Common myeloid progenitor, CD34-positive (primary cell): ENCODE measurements at regions not wholly inside any gene's neighbourhood (a gene's known extent, or its start where the extent isn't known, plus 50 kb on each side); places are given as distances from the start of the nearest gene placed in this dataset.
"Not testable (repeated sequence)": the region's sequence is repeated elsewhere in the genome, so short reads cannot be mapped to it uniquely, and the experiment has no call there.

Source experiments
- CTCF ChIA-PET: fragments of 350-600 bp; sonication (Branson Sonifier 250); formaldehyde crosslinking; loops from one replicate; lab custom pipeline; 2021; ENCODE audit warnings: antibody characterized with exemption; lab: Charles Lee
- POLR2A ChIA-PET: fragments of 350-600 bp; sonication (Branson Sonifier 250); formaldehyde crosslinking; loops from one replicate; lab custom pipeline; 2021; ENCODE audit warnings: antibody characterized with exemption; lab: Charles Lee
- DNase-seq, 3 donors: peaks; one replicate each; pipeline versions ENCODE4 v3.0.0 to v3.0.0-alpha.2; 2013
- H3K27ac ChIP-seq, 2 experiments: 1 replicate in 1 of 2; 2 replicates in 1 of 2; pipeline ENCODE4 v1.7.0; 2013; ENCODE audit warnings: inconsistent platforms in 2 of 2, low read length in 2 of 2, mild to moderate bottlenecking in 2 of 2, low read depth in 1 of 2, moderate library complexity in 1 of 2; ENCODE audit not compliant: severe bottlenecking in 2 of 2, insufficient read depth in 1 of 2, poor library complexity in 1 of 2
- H3K27me3 ChIP-seq, 5 experiments: replicated peaks in 2 of 5; 1 replicate in 3 of 5; 2 replicates in 2 of 5; pipeline versions ENCODE4 v1.6.1 to v1.7.0; 2013; ENCODE audit warnings: low read length in 4 of 5, mild to moderate bottlenecking in 2 of 5, moderate library complexity in 2 of 5, inconsistent platforms in 1 of 5; ENCODE audit not compliant: insufficient read depth in 5 of 5, control insufficient read depth in 4 of 5
- H3K36me3 ChIP-seq, 4 experiments: 1 replicate in 2 of 4; 2 replicates in 2 of 4; pipeline versions ENCODE4 v1.6.1 to v1.7.0; 2013; ENCODE audit warnings: low read length in 3 of 4, control low read depth in 1 of 4, mild to moderate bottlenecking in 1 of 4; ENCODE audit not compliant: control insufficient read depth in 4 of 4, insufficient read depth in 4 of 4
- H3K4me1 ChIP-seq, 4 experiments: 1 replicate in 3 of 4; 2 replicates in 1 of 4; pipeline versions ENCODE4 v1.6.1 to v1.7.1; 2013; ENCODE audit warnings: low read length in 3 of 4, mild to moderate bottlenecking in 3 of 4, control low read depth in 1 of 4, inconsistent platforms in 1 of 4, moderate library complexity in 1 of 4; ENCODE audit not compliant: control insufficient read depth in 4 of 4, insufficient read depth in 4 of 4; ENCODE audit errors: control extremely low read depth in 1 of 4
- H3K4me3 ChIP-seq, 7 experiments: 1 replicate in 4 of 7; 2 replicates in 3 of 7; pipeline versions ENCODE4 v1.5.1 to v1.7.0; 2013; ENCODE audit warnings: mild to moderate bottlenecking in 7 of 7, low read length in 6 of 7, moderate library complexity in 6 of 7, inconsistent platforms in 2 of 7, low read depth in 2 of 7, control low read depth in 1 of 7; ENCODE audit not compliant: insufficient read depth in 4 of 7, control insufficient read depth in 1 of 7; ENCODE audit errors: extremely low read depth in 1 of 7
- H3K9me3 ChIP-seq, 5 experiments: 1 replicate in 4 of 5; 2 replicates in 1 of 5; pipeline versions ENCODE4 v1.6.1 to v1.7.1; 2013; ENCODE audit warnings: low read length in 4 of 5, mild to moderate bottlenecking in 2 of 5, inconsistent platforms in 1 of 5, low read depth in 1 of 5, moderate library complexity in 1 of 5; ENCODE audit not compliant: control insufficient read depth in 4 of 5, insufficient read depth in 2 of 5; ENCODE audit errors: control extremely low read depth in 1 of 5
- WGBS: methylation state at CpG from one replicate; pipeline ENCODE4 v1.1.5; 2013; ENCODE audit not compliant: insufficient coverage; 5-methylcytosine and 5-hydroxymethylcytosine counted together

DNA sequence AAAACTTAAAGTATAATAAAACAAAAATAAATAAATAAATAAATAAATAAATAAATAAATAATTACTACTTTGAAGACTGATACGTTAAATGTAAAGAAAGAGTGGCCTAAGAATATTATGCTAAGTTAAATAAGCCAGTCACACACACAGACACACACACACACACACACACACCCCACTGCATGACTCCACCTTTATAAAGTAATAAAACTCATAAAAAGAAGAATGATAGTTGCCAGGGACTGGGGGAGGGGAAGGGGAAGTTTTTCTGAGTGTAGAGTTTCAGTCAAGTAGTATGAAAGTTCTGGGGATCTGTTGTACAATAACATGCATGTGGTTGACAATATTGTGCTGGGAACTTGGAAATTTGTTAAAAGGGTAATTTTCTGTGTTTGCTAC lies 1237.5 kb upstream of the GYPC start:
- Histone ChIP-seq H3K27me3 (no peaks in the 10 kb centered on the region), H3K27ac (no peak overlapping the region), H3K36me3 (no peaks in the 10 kb centered on the region), H3K9me3 (no peaks in the 10 kb centered on the region), H3K4me3 (no peak overlapping the region), H3K4me1 (no peaks in the 10 kb centered on the region)
- no peak for DNase-seq
- no CpG with 5 or more reads among the region's 1 CpG for WGBS
- CTCF ChIA-PET, result no interaction called here
- POLR2A ChIA-PET, result no interaction called here

GRCh38 chr2:125422198-125422770 lies 1233.7 kb upstream of the GYPC start:
- WGBS, result over 99% methylated on average over 11 of the region's 32 CpGs
- H3K36me3 ChIP-seq, H3K9me3 ChIP-seq, CTCF ChIA-PET, H3K27ac ChIP-seq, DNase-seq, H3K4me1 ChIP-seq, POLR2A ChIA-PET, H3K4me3 ChIP-seq, H3K27me3 ChIP-seq: not testable (repeated sequence)

- DNase-seq, result no peak
- ChIA-PET POLR2A (no interaction called here), CTCF (interaction anchor here (1.0 kb wide), 1 partner anchor 11 kb away, joined by 3 read pairs; no protein-coding TSS in a partner anchor)
- Histone ChIP-seq H3K4me1 (no peaks in the 10 kb centered on the region), H3K36me3 (no peaks in the 10 kb centered on the region), H3K27ac (no peak overlapping the region), H3K9me3 (no peaks in the 10 kb centered on the region), H3K27me3 (no peaks in the 10 kb centered on the region), H3K4me3 (no peak overlapping the region)
- WGBS, result 100% methylated on average over 1 of the region's 1 CpG
Observed at GRCh38 chr2:125424266-125424785, 1231.6 kb upstream of the GYPC start.

GRCh38 chr2:125427721-125428315 lies 1228.1 kb upstream of the GYPC start:
- Histone ChIP-seq H3K27ac (no peak overlapping the region), H3K27me3 (no peaks in the 10 kb centered on the region), H3K4me3 (no peak overlapping the region), H3K9me3 (no peaks in the 10 kb centered on the region), H3K4me1 (no peaks in the 10 kb centered on the region), H3K36me3 (no peaks in the 10 kb centered on the region)
- ChIA-PET CTCF (no interaction called here), POLR2A (no interaction called here)
- DNase-seq, result no peak
- no CpG with 5 or more reads among the region's 1 CpG for WGBS

GRCh38 chr2:125444106-125444505 lies 1211.9 kb upstream of the GYPC start:
- Histone ChIP-seq H3K36me3 (no peaks in the 10 kb centered on the region), H3K9me3 (no peaks in the 10 kb centered on the region), H3K27ac (no peak overlapping the region), H3K4me3 (no peak overlapping the region), H3K27me3 (no peaks in the 10 kb centered on the region), H3K4me1 (no peaks in the 10 kb centered on the region)
- WGBS, result 97% methylated on average over 4 of the region's 5 CpGs
- POLR2A ChIA-PET, result no interaction called here
- no peak for DNase-seq
- CTCF ChIA-PET, result no interaction called here

- Histone ChIP-seq H3K36me3 (no peaks in the 10 kb centered on the region), H3K9me3 (no peaks in the 10 kb centered on the region), H3K4me3 (no peak overlapping the region), H3K4me1 (no peaks in the 10 kb centered on the region), H3K27ac (no peak overlapping the region), H3K27me3 (no peaks in the 10 kb centered on the region)
- ChIA-PET CTCF (no interaction called here), POLR2A (interaction anchor here (0.5 kb wide), 1 partner anchor 199 kb away, joined by 3 read pairs; no protein-coding TSS in a partner anchor)
- no peak for DNase-seq
Observed at GRCh38 chr2:125445495-125445894, 1210.5 kb upstream of the GYPC start.

DNA sequence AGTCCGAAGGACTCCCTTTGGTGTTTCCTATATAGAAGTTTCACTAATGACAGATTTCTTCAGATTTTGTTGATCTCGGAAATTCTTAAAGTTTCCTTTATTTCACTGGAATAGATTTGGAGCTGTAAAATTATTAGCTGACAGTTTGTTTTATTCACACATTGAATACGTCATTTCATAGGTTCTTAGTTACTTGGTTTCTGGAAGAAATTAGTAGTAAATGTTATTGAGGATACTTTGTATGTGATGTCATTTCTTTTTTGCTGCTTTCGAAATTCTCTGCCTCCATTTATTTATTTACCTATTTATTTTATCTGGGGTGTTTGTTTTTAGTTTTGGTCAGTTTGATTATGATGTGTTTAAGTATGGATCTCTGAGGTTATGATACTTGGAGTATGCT lies 1205.9 kb upstream of the GYPC start:
- no peak overlapping the region for H3K4me3 ChIP-seq
- no peak overlapping the region for H3K27ac ChIP-seq
- H3K4me1 ChIP-seq, result no peaks in the 10 kb centered on the region
- no CpG with 5 or more reads among the region's 4 CpGs for WGBS
- no peaks in the 10 kb centered on the region for H3K27me3 ChIP-seq
- CTCF ChIA-PET, result no interaction called here
- no peak for DNase-seq
- POLR2A ChIA-PET, result no interaction called here
- no peaks in the 10 kb centered on the region for H3K9me3 ChIP-seq
- no peaks in the 10 kb centered on the region for H3K36me3 ChIP-seq
